HEK293 (cell line): ENCODE measurements at regions not wholly inside any gene's neighbourhood (a gene's known extent, or its start where the extent isn't known, plus 50 kb on each side); places are given as distances from the start of the nearest gene placed in this dataset.

ENCODE experiments used
- CTCF ChIA-PET: fragments of 350-600 bp; formaldehyde crosslinking; extraction: SDS; loops from one replicate; lab custom pipeline; 2021; ENCODE audit warnings: antibody characterized with exemption; lab: Yijun Ruan, JAX
- POLR2A ChIA-PET: fragments of 300-600 bp; formaldehyde crosslinking; extraction: SDS; loops from one replicate; lab custom pipeline; 2020; ENCODE audit warnings: antibody characterized with exemption, inconsistent platforms; lab: Yijun Ruan, JAX
- H3K27ac ChIP-seq: fragments of 200-500 bp; sonication (Bioruptor generic); 2 replicates; pipeline ENCODE4 v1.5.1; 2014; ENCODE audit warnings: low read depth, low read length, control low read depth, inconsistent platforms; ENCODE audit errors: extremely low read depth
- H3K36me3 ChIP-seq, 2 experiments: fragments of 200-500 bp in 1 of 2; sonication (Bioruptor generic) in 1 of 2; 1 replicate in 1 of 2; 2 replicates in 1 of 2; pipeline ENCODE4 v1.5.1; 2014 to 2017; ENCODE audit warnings: inconsistent platforms in 2 of 2, low read length in 2 of 2; ENCODE audit not compliant: control insufficient read depth in 2 of 2, insufficient read depth in 1 of 2
- H3K4me1 ChIP-seq: fragments of 200-500 bp; sonication (Bioruptor generic); 2 replicates; pipeline ENCODE4 v1.5.1; 2014; ENCODE audit warnings: mild to moderate bottlenecking, low read length, inconsistent platforms; ENCODE audit not compliant: control insufficient read depth, insufficient read depth
- H3K4me3 ChIP-seq: 2 replicates; pipeline ENCODE4 v1.5.1; 2011; ENCODE audit warnings: low read depth, mild to moderate bottlenecking, control low read depth, low read length, moderate library complexity
- H3K9me3 ChIP-seq: fragments of 200-500 bp; sonication (Bioruptor generic); 2 replicates; pipeline ENCODE4 v1.5.1; 2014; ENCODE audit warnings: low read depth, low read length, inconsistent platforms; ENCODE audit not compliant: control insufficient read depth, insufficient read depth
- OVOL3 ChIP-seq: fragments of 450-650 bp; formaldehyde crosslinking; IDR thresholded peaks from 2 replicates; pipeline ENCODE4 v1.5.1; 2016; ENCODE audit warnings: missing biosample characterization, missing genetic modification characterization
- PRDM1 ChIP-seq: fragments of 450-650 bp; formaldehyde crosslinking; IDR thresholded peaks from 2 replicates; pipeline ENCODE4; 2016; ENCODE audit warnings: missing biosample characterization, missing genetic modification characterization
- RBAK ChIP-seq: fragments of 450-650 bp; formaldehyde crosslinking; IDR thresholded peaks from 2 replicates; pipeline ENCODE4 v1.5.1; 2016; ENCODE audit warnings: missing biosample characterization, missing genetic modification characterization
- TCF7L2 ChIP-seq: IDR thresholded peaks from 2 replicates; pipeline ENCODE4 v1.6.1; 2011; ENCODE audit warnings: low read depth, mild to moderate bottlenecking, inconsistent platforms, low read length, moderate library complexity, borderline replicate concordance
- ZBTB17 ChIP-seq: fragments of 450-650 bp; formaldehyde crosslinking; IDR thresholded peaks from 2 replicates; pipeline ENCODE4 v1.5.1; 2016; ENCODE audit warnings: missing biosample characterization, missing genetic modification characterization
- ZFP41 ChIP-seq: fragments of 450-650 bp; formaldehyde crosslinking; IDR thresholded peaks from 2 replicates; pipeline ENCODE4 v1.5.1; 2016; ENCODE audit warnings: missing biosample characterization, missing genetic modification characterization, borderline replicate concordance
- ZNF169 ChIP-seq: fragments of 450-650 bp; formaldehyde crosslinking; IDR thresholded peaks from 2 replicates; pipeline ENCODE4 v1.5.1; 2016; ENCODE audit warnings: missing biosample characterization, missing genetic modification characterization
- ZNF174 ChIP-seq: fragments of 450-650 bp; formaldehyde crosslinking; IDR thresholded peaks from 2 replicates; pipeline ENCODE4 v1.5.0; 2017; ENCODE audit warnings: missing biosample characterization, mild to moderate bottlenecking, missing genetic modification characterization
- ZNF221 ChIP-seq: fragments of 450-650 bp; formaldehyde crosslinking; IDR thresholded peaks from 2 replicates; pipeline ENCODE4 v1.5.1; 2017; ENCODE audit warnings: missing biosample characterization, missing genetic modification characterization, borderline replicate concordance
- ZNF223 ChIP-seq: fragments of 450-650 bp; formaldehyde crosslinking; IDR thresholded peaks from 2 replicates; pipeline ENCODE4 v1.5.1; 2016; ENCODE audit warnings: missing biosample characterization, missing genetic modification characterization
- ZNF302 ChIP-seq: fragments of 450-650 bp; formaldehyde crosslinking; IDR thresholded peaks from 2 replicates; pipeline ENCODE4 v1.5.1; 2016; ENCODE audit warnings: missing biosample characterization, missing genetic modification characterization, low read depth
- ZNF391 ChIP-seq: fragments of 450-650 bp; formaldehyde crosslinking; IDR thresholded peaks from 2 replicates; pipeline ENCODE4 v1.5.1; 2016; ENCODE audit warnings: low read depth, missing biosample characterization, missing genetic modification characterization, borderline replicate concordance
- ZNF416 ChIP-seq: fragments of 450-650 bp; formaldehyde crosslinking; IDR thresholded peaks from 2 replicates; pipeline ENCODE4 v1.5.1; 2016; ENCODE audit warnings: missing biosample characterization, missing genetic modification characterization
- ZNF449 ChIP-seq: fragments of 450-650 bp; formaldehyde crosslinking; IDR thresholded peaks from 2 replicates; pipeline ENCODE4 v1.5.1; 2017; ENCODE audit warnings: missing biosample characterization, mild to moderate bottlenecking, missing genetic modification characterization, moderate library complexity
- ZNF518A ChIP-seq: fragments of 450-650 bp; formaldehyde crosslinking; conservative IDR thresholded peaks from 2 replicates; pipeline ENCODE4 v1.5.1; 2016; ENCODE audit warnings: low read depth, missing biosample characterization, missing genetic modification characterization
- ZNF529 ChIP-seq: fragments of 450-650 bp; formaldehyde crosslinking; IDR thresholded peaks from 2 replicates; pipeline ENCODE4 v1.5.1; 2017; ENCODE audit warnings: missing genetic modification characterization, missing biosample characterization; ENCODE audit not compliant: insufficient replicate concordance
- ZNF626 ChIP-seq: fragments of 450-650 bp; sonication (Bioruptor Pico); formaldehyde crosslinking; IDR thresholded peaks from 2 replicates; pipeline ENCODE4 v1.5.1; 2018; ENCODE audit warnings: missing biosample characterization, missing genetic modification characterization, inconsistent platforms
- ZNF629 ChIP-seq: fragments of 450-650 bp; formaldehyde crosslinking; IDR thresholded peaks from 2 replicates; pipeline ENCODE4 v1.5.1; 2017; ENCODE audit warnings: missing biosample characterization, missing genetic modification characterization
- TF ChIP-seq, protein P1 (sequence below): fragments of 450-650 bp; formaldehyde crosslinking; IDR thresholded peaks from 2 replicates; pipeline ENCODE4 v1.5.1; 2016; ENCODE audit warnings: missing biosample characterization, missing genetic modification characterization
- TF ChIP-seq, protein P2 (sequence below): fragments of 450-650 bp; formaldehyde crosslinking; IDR thresholded peaks from 2 replicates; pipeline ENCODE4 v1.5.1; 2016; ENCODE audit warnings: missing biosample characterization, missing genetic modification characterization, borderline replicate concordance

DNA sequence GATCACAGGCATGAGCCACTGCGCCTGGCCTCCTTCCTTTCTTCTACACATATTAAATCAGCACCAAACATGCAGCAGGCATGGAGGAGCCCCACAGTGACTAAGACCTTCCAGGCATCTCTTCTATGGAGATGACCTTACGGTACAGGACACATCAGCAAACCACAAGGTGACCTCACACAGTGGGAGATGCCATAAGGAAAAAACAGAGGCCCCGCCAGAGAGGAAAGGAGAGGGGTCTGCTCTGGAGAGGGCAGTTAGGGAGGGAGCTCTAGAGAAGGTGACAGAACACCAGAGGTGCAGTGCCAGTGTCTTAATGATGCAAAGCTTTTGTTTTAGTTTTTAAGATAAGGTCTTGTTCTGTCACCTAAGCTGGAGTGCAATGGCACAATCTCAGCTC lies 81.1 kb upstream of the ESRRB start:
- no peaks in the 10 kb centered on the region for H3K4me1 ChIP-seq
- TF ChIP-seq ZBTB17 = no peak
- TF ChIP-seq ZNF223 (tag by site-specific recombination) = no peak
- no peak for TF ChIP-seq ZNF529
- TF ChIP-seq TCF7L2 = no peak
- no peak for TF ChIP-seq ZNF169 (tag by site-specific recombination)
- TF ChIP-seq ZNF221 = no peak
- no peak for TF ChIP-seq ZNF302 (tag by site-specific recombination)
- TF ChIP-seq, protein P1, sequence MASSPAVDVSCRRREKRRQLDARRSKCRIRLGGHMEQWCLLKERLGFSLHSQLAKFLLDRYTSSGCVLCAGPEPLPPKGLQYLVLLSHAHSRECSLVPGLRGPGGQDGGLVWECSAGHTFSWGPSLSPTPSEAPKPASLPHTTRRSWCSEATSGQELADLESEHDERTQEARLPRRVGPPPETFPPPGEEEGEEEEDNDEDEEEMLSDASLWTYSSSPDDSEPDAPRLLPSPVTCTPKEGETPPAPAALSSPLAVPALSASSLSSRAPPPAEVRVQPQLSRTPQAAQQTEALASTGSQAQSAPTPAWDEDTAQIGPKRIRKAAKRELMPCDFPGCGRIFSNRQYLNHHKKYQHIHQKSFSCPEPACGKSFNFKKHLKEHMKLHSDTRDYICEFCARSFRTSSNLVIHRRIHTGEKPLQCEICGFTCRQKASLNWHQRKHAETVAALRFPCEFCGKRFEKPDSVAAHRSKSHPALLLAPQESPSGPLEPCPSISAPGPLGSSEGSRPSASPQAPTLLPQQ (tag by site-specific recombination) = no peak
- TF ChIP-seq ZNF518A (tag by site-specific recombination) = no peak
- TF ChIP-seq ZFP41 = no peak
- TF ChIP-seq ZNF416 (tag by site-specific recombination) = no peak
- no peak for TF ChIP-seq ZNF449 (tag by site-specific recombination)
- TF ChIP-seq ZNF174 (tag by site-specific recombination) = no peak
- TF ChIP-seq ZNF391 (tag by site-specific recombination) = no peak
- no peak for TF ChIP-seq ZNF629 (tag by site-specific recombination)
- no peak for TF ChIP-seq RBAK (tag by site-specific recombination)
- TF ChIP-seq PRDM1 (tag by site-specific recombination) = no peak
- TF ChIP-seq, protein P2, sequence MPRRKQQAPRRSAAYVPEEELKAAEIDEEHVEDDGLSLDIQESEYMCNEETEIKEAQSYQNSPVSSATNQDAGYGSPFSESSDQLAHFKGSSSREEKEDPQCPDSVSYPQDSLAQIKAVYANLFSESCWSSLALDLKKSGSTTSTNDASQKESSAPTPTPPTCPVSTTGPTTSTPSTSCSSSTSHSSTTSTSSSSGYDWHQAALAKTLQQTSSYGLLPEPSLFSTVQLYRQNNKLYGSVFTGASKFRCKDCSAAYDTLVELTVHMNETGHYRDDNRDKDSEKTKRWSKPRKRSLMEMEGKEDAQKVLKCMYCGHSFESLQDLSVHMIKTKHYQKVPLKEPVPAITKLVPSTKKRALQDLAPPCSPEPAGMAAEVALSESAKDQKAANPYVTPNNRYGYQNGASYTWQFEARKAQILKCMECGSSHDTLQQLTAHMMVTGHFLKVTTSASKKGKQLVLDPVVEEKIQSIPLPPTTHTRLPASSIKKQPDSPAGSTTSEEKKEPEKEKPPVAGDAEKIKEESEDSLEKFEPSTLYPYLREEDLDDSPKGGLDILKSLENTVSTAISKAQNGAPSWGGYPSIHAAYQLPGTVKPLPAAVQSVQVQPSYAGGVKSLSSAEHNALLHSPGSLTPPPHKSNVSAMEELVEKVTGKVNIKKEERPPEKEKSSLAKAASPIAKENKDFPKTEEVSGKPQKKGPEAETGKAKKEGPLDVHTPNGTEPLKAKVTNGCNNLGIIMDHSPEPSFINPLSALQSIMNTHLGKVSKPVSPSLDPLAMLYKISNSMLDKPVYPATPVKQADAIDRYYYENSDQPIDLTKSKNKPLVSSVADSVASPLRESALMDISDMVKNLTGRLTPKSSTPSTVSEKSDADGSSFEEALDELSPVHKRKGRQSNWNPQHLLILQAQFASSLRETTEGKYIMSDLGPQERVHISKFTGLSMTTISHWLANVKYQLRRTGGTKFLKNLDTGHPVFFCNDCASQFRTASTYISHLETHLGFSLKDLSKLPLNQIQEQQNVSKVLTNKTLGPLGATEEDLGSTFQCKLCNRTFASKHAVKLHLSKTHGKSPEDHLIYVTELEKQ (tag by site-specific recombination) = no peak
- TF ChIP-seq ZNF626 (tag by site-specific recombination) = no peak
- TF ChIP-seq OVOL3 (tag by site-specific recombination) = no peak
- ChIA-PET CTCF (interaction anchor here (0.6 to 0.7 kb wide), 2 partner anchors 52 to 143 kb away, joined by 3 to 4 read pairs; partner anchors contain the start of gene GPATCH2L), POLR2A (no interaction called here)
- H3K27ac ChIP-seq = no peak overlapping the region
- H3K4me3 ChIP-seq = no peak overlapping the region
- H3K9me3 ChIP-seq = no peaks in the 10 kb centered on the region
- H3K36me3 ChIP-seq = no peaks in the 10 kb centered on the region
